T-helper 2 cell treated with Interferon-gamma antibody and Interleukin-4, amounts not matched to agents 100 ng/mL and 5 ng/mL, for 36 hours (primary cell): ENCODE measurements at regions not wholly inside any gene's neighbourhood (a gene's known extent, or its start where the extent isn't known, plus 50 kb on each side); places are given as distances from the start of the nearest gene placed in this dataset.
"Not testable (repeated sequence)": the region's sequence is repeated elsewhere in the genome, so short reads cannot be mapped to it uniquely, and the experiment has no call there.

Experiments
- intact Hi-C: fragments of 100-400 bp; cut with micrococcal nuclease; formaldehyde crosslinking; loops from one replicate; pipeline ENCODE4 v1.15.1; 2023

GRCh38 chr20:2203436-2203835 is 92.4 kb upstream of the TGM3 start:
- intact Hi-C loops: no loop called here

DNA sequence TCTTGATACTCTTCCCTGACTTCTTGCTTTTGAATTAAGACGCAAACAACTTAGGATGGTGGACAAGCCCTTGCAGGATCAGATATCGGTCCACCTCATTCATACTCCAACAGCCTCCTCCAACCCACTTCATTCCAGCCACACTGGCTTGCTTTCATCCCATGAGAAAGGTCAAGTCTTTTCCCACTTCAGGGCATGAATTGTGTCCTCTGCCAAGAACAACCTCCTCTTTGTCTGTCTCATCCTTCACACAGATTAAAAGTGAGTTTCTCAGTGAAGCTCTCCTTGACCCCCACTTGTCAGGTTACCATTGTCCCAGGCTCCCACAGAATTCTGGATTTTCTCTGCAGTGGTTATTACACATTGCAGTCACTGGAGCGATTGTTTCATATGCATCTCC is 91.8 kb upstream of the TGM3 start:
- intact Hi-C loops: no loop called here

GRCh38 chr20:2206957-2207769 is 88.6 kb upstream of the TGM3 start:
- intact Hi-C loops: loop anchor here (5.0 kb wide), 1 partner anchor 245 kb away; no protein-coding TSS in a partner anchor

DNA sequence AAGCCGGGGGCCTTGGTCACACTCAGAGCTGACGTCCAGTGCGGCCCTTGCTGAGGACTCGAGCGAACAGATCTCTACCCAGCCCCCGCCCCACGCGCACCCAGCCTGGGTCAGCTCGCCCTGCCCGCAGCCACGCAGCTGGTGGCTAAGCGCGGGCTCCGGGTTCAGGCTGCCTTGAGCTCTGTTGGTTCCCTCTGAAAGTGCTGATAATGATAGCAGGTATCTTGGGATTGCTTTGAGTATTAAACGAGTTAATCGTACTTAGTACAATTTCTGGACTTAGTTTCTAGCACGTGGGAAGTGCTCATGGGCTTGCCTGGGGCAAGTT is 88.1 kb upstream of the TGM3 start:
- intact Hi-C loops: loop anchor here (5.0 kb wide), 1 partner anchor 245 kb away; no protein-coding TSS in a partner anchor

DNA sequence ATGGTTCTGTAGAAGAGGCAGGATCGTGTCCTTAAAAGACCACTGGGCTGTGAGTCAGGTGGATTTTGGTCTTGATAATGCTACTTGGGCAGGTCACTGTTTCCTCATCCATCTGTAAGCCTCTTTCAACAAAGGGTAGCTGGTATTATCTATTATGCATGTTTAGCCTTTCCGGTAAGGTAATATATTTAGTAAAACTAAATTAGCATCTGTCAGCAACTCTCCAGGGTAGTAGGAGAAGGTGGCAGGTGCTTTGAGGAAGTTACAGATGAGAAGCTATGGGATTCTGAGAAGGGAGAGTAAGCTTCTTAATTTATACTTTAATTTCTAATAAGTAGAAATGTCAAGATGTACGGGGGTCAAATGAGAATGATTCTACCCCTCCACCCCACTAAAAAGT is 86.9 kb upstream of the TGM3 start:
- intact Hi-C loops: loop anchor here (5.0 kb wide), 1 partner anchor 243 kb away; no protein-coding TSS in a partner anchor

DNA sequence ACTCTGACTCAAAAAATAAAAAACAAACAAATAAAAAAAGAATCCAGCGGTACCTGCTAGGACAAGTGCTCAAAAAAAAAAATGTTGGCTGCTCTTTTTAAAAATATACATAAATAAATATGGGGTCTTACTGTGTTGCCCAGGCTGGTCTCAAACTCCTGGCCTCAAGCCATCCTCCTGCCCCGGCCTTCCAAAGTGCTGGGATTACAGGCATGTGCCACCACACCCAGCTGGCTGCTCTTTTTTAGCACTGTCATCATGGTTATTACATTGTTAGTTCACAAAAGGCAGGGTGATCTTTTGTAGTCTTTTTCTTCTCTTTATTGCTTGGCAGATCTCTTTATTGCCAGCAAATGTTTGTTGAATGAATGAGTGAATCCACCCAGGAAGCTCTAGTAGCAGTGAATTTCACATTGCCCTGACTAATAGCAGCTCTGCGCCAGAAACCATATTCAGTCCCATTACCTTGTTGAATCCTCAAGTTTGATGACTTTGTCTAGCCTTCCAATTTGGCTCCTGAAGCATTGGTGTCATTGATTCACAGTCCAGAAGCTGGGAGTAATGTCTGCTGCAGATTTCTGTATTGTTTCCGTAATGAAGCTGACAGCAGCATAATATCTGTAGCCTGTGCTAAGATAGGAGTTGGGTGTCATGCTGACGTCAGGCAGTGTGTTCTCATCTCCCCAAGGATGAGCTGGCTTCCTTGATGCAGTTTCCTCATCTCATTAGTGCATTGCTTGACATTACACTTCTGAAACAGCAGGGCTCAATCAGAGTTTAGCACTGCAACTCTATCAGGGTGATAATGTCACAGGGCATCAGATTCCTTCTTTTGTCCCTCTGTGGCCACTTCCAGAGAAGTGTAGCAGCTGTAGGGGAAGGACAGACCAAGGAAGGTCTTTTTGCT is 84.9 kb upstream of the TGM3 start:
- intact Hi-C loops: no loop called here

- intact Hi-C loops: no loop called here
Observed at GRCh38 chr20:2212456-2213015, 83.3 kb upstream of the TGM3 start.

DNA sequence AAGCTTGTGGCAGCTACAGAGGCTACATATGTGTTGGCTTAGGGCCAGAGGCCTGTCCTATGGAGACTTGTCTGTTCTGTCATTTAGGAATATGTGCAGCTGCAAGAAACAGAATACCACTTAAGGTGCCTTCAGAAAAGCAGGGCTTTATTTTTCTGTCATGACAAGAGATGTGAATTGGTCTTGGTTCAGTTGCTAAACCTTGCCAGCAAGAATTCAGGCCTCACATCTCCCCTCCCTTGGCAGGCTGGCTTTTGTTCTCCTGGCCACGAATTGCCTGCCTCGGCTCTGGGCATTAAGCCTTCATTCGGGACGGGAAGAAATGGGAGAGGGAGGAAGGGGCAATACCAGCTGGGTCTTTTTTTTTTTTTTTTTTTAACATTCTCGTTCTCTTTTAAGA is 82.4 kb upstream of the TGM3 start:
- intact Hi-C loops: no loop called here

GRCh38 chr20:2217857-2218539 is 77.8 kb upstream of the TGM3 start:
- intact Hi-C loops: no loop called here

DNA sequence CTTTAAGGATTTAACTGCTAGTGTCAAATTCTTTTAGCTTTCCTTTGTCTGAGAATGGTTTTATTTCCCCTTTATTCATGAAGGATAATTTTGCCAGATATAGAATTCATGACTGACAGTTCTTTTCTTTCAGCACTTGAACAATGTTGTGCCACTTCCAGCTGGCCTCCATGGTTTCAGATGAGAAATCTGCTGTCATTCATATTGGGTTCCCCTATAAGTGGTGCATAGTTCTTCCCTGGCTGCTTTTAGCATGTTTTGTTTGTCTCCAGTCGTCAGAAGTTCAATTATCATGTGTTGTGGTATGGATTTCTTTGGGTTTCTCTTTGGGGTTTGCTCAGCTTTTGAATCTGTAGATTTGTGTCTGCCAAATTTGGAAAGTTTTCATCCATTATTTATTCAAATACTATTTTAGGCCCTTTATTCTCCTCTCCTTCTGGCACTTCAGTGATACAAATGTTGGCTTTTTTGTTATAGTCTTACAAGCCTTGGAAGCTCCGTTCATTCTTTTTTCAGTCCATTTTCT is 76.3 kb upstream of the TGM3 start:
- intact Hi-C loops: no loop called here

DNA sequence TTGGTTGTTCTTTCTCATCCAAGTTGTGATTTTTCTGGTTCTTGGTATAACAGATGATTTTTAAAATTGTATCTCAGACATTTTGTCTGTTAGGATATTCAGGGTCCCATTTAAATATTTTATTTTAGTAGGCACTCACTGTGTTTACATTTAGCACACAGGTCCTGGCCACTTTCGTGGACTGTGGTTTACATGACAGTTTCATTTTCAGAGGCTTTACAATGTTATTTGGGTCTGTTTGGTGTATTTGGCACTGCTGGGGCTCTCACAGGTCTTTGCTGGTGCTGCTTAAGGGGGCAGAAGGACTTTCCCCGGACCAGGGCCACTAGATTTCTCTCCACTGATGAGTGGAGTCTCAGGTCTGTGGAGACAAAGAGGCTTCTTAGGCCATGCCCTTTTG is 75.5 kb upstream of the TGM3 start:
- intact Hi-C loops: no loop called here

DNA sequence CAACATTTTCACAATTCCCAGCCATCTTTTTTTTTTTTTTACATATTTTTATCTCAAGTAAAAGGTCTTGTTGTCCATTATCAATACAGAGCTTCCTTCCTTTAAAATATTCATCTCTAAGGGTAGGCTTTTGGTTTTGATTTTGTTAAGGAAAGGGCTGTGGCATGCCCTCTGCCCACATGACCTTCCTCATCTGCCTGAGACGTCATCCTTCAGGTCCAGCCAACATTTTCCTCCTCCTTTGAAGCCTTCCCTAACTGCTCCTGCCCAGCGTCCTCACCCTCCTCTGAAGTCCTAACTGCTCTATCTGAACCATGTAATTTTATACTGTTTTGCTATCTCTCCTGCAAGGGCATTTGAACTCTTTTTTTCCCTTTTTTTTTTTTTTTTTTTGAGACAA is 73.9 kb upstream of the TGM3 start:
- intact Hi-C loops: no loop called here

- intact Hi-C loops: no loop called here
Observed at GRCh38 chr20:2223558-2224367, 72.0 kb upstream of the TGM3 start.

- intact Hi-C loops: no loop called here
Observed at GRCh38 chr20:2224368-2224639, 71.5 kb upstream of the TGM3 start.

- intact Hi-C loops: not testable (repeated sequence)
Observed at GRCh38 chr20:2227285-2227684, 68.5 kb upstream of the TGM3 start.

DNA sequence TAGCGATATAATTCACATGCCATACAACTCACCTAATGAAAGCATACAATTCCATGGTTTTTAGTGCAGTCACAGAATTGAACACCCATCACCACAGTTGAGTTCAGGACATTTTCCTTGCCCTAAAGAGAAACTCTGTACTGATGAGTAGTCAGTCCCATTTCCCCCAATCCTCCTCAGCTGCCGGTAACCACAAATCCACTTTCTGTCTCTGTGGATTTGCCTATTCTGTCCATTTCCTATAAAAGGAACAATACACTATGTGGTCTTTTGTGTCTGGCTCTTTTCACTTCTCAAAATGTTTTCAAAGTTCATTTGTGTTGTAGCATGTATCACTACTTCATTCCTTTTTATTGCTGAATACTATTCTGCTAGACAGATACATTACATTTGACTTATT is 67.9 kb upstream of the TGM3 start:
- intact Hi-C loops: no loop called here

GRCh38 chr20:2228926-2229325 is 66.9 kb upstream of the TGM3 start:
- intact Hi-C loops: no loop called here

- intact Hi-C loops: no loop called here
Observed at GRCh38 chr20:2230726-2231488, 64.9 kb upstream of the TGM3 start.

GRCh38 chr20:2231701-2232100 is 64.1 kb upstream of the TGM3 start:
- intact Hi-C loops: no loop called here

DNA sequence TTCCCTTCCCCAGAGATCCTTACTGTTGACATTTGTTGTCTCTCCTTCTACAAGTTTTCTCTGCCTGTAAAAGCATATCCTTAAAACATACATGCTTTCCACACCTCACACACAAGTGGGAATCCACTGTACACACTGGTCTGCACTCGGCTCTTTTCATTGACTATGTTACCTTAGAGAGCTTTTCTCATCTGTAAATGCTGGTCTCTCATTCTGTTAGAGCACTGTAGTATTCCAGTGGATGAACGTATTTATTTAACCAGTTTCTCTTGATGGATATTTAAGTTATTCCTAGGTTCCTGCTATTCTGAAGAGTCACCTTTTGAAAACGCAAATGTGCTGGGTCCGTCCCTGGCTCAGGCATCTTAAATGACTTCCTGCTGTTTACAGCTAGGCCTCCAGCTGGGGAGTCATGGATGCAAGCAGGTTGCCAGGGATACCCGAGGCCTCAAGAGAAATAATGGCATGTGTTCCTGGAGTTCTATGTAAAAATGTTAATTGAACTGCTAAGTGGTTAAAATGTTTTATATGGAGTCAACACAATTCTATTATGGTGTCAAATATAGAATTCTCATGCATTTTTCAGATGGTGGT is 61.1 kb upstream of the TGM3 start:
- intact Hi-C loops: no loop called here
